Neural cell (in vitro differentiated cells): ENCODE measurements at regions not wholly inside any gene's neighbourhood (a gene's known extent, or its start where the extent isn't known, plus 50 kb on each side); places are given as distances from the start of the nearest gene placed in this dataset.

Experiments
- H2AFZ ChIP-seq: fragments of 200-600, 300-800 bp; sonication (generic), shearing (Covaris generic); 2 replicates; pipeline ENCODE4 v1.6.0; 2014; ENCODE audit warnings: low read depth, mild to moderate bottlenecking, antibody characterized with exemption, low read length, moderate library complexity
- H3F3A ChIP-seq: fragments of 200-600 bp; shearing (Covaris generic); 2 replicates; pipeline ENCODE4 v1.6.1; 2016; ENCODE audit warnings: mild to moderate bottlenecking, moderate library complexity, mixed read lengths, antibody characterized with exemption, low read length; ENCODE audit not compliant: insufficient read depth, poor library complexity, severe bottlenecking
- H3K27ac ChIP-seq: fragments of 200-600, 300-800 bp; sonication (generic), shearing (Covaris generic); 2 replicates; pipeline ENCODE4 v1.5.1; 2014; ENCODE audit warnings: mild to moderate bottlenecking, low read length, moderate library complexity
- H3K27me3 ChIP-seq: fragments of 300-800, 200-600 bp; sonication (generic), shearing (Covaris generic); 2 replicates; pipeline ENCODE4 v1.6.0; 2014; ENCODE audit warnings: mild to moderate bottlenecking, low read depth, low read length, moderate library complexity; ENCODE audit not compliant: insufficient read depth
- H3K36me3 ChIP-seq: fragments of 300-800, 200-600 bp; sonication (generic), shearing (Covaris generic); 2 replicates; pipeline ENCODE4 v1.5.1; 2014; ENCODE audit warnings: mild to moderate bottlenecking, antibody characterized with exemption, low read length, moderate library complexity; ENCODE audit not compliant: insufficient read depth
- H3K4me2 ChIP-seq: fragments of 300-800, 200-600 bp; sonication (generic), shearing (Covaris generic); 2 replicates; pipeline ENCODE4 v1.6.0; 2014; ENCODE audit warnings: mild to moderate bottlenecking, low read length
- H3K4me3 ChIP-seq: fragments of 300-800, 200-600 bp; sonication (generic), shearing (Covaris generic); 2 replicates; pipeline ENCODE4 v1.5.1; 2014; ENCODE audit warnings: mild to moderate bottlenecking, low read length, moderate library complexity
- H3K79me2 ChIP-seq: fragments of 200-600 bp; shearing (Covaris generic); replicated peaks from 2 replicates; pipeline ENCODE4 v1.6.0; 2014; ENCODE audit warnings: mild to moderate bottlenecking, low read length, moderate library complexity; ENCODE audit not compliant: insufficient read depth
- H3K9ac ChIP-seq: fragments of 300-800, 200-600 bp; sonication (generic), shearing (Covaris generic); 2 replicates; pipeline ENCODE4 v1.6.1; 2016; ENCODE audit warnings: mild to moderate bottlenecking, low read length, mixed read lengths
- H3K9me2 ChIP-seq: fragments of 200-600 bp; shearing (Covaris generic); 2 replicates; pipeline ENCODE4 v1.6.1; 2016; ENCODE audit warnings: mild to moderate bottlenecking, low read length, mixed read lengths; ENCODE audit not compliant: insufficient read depth
- H3K9me3 ChIP-seq: fragments of 200-600, 300-800 bp; sonication (generic), shearing (Covaris generic); 2 replicates; pipeline ENCODE4 v1.6.1; 2016; ENCODE audit warnings: mild to moderate bottlenecking, mixed run types, low read length, moderate library complexity, mixed read lengths
- H4K20me1 ChIP-seq: fragments of 200-600 bp; shearing (Covaris generic); 2 replicates; pipeline ENCODE4 v1.6.1; 2016; ENCODE audit warnings: mild to moderate bottlenecking, mixed run types; ENCODE audit not compliant: insufficient read depth
- CTCF ChIP-seq: fragments of 450-650 bp; IDR thresholded peaks from 2 replicates; pipeline ENCODE4 v1.5.1; 2014; ENCODE audit warnings: antibody characterized with exemption, mild to moderate bottlenecking, moderate library complexity; ENCODE audit not compliant: poor library complexity, severe bottlenecking
- EP300 ChIP-seq: fragments of 450-650 bp; conservative IDR thresholded peaks from 2 replicates; pipeline ENCODE4 v1.6.1; 2014; ENCODE audit warnings: antibody characterized with exemption, mild to moderate bottlenecking, moderate library complexity; ENCODE audit not compliant: poor library complexity, severe bottlenecking
- EZH2 ChIP-seq: fragments of 200-600, 300-800 bp; shearing (Covaris generic), sonication (generic); IDR thresholded peaks from 2 replicates; pipeline ENCODE4 v1.6.1; 2014; ENCODE audit warnings: antibody characterized with exemption, low read length, borderline replicate concordance, mild to moderate bottlenecking; ENCODE audit not compliant: insufficient read depth, poor library complexity, severe bottlenecking
- MXI1 ChIP-seq: fragments of 450-650 bp; conservative IDR thresholded peaks from 2 replicates; pipeline ENCODE4 v1.6.1; 2014; ENCODE audit warnings: antibody characterized with exemption, mild to moderate bottlenecking; ENCODE audit not compliant: poor library complexity, severe bottlenecking
- POLR2AphosphoS5 ChIP-seq: IDR thresholded peaks from 2 replicates; pipeline ENCODE4 v1.6.1; 2012
- RAD21 ChIP-seq: fragments of 450-650 bp; conservative IDR thresholded peaks from 2 replicates; pipeline ENCODE4 v1.6.1; 2014; ENCODE audit warnings: antibody characterized with exemption, mild to moderate bottlenecking, moderate library complexity
- SMC3 ChIP-seq: fragments of 450-650 bp; conservative IDR thresholded peaks from 2 replicates; pipeline ENCODE4 v1.6.1; 2014; ENCODE audit warnings: antibody characterized with exemption, mild to moderate bottlenecking, moderate library complexity; ENCODE audit not compliant: poor library complexity
- TAF1 ChIP-seq: IDR thresholded peaks from 2 replicates; pipeline ENCODE4 v1.6.1; 2012; ENCODE audit warnings: low read depth
- TF ChIP-seq, protein P1 (sequence below): IDR thresholded peaks from 2 replicates; pipeline ENCODE4 v1.6.1; 2012; ENCODE audit warnings: borderline replicate concordance

- H2AFZ ChIP-seq = no peak overlapping the region
- no peaks in the 10 kb centered on the region for H4K20me1 ChIP-seq
- H3K9me2 ChIP-seq = no peaks in the 10 kb centered on the region
- no peaks in the 10 kb centered on the region for H3K9me3 ChIP-seq
- no peaks in the 10 kb centered on the region for H3K79me2 ChIP-seq
- H3K27me3 ChIP-seq = no peaks in the 10 kb centered on the region
- H3K4me2 ChIP-seq = no peak overlapping the region
- TF ChIP-seq MXI1 = no peak
- TF ChIP-seq SMC3 = no peak
- TF ChIP-seq TAF1 = no peak
- no peak for TF ChIP-seq EZH2
- TF ChIP-seq CTCF = no peak
- no peak for TF ChIP-seq POLR2AphosphoS5
- TF ChIP-seq RAD21 = no peak
- no peak for TF ChIP-seq EP300
- TF ChIP-seq, protein P1, sequence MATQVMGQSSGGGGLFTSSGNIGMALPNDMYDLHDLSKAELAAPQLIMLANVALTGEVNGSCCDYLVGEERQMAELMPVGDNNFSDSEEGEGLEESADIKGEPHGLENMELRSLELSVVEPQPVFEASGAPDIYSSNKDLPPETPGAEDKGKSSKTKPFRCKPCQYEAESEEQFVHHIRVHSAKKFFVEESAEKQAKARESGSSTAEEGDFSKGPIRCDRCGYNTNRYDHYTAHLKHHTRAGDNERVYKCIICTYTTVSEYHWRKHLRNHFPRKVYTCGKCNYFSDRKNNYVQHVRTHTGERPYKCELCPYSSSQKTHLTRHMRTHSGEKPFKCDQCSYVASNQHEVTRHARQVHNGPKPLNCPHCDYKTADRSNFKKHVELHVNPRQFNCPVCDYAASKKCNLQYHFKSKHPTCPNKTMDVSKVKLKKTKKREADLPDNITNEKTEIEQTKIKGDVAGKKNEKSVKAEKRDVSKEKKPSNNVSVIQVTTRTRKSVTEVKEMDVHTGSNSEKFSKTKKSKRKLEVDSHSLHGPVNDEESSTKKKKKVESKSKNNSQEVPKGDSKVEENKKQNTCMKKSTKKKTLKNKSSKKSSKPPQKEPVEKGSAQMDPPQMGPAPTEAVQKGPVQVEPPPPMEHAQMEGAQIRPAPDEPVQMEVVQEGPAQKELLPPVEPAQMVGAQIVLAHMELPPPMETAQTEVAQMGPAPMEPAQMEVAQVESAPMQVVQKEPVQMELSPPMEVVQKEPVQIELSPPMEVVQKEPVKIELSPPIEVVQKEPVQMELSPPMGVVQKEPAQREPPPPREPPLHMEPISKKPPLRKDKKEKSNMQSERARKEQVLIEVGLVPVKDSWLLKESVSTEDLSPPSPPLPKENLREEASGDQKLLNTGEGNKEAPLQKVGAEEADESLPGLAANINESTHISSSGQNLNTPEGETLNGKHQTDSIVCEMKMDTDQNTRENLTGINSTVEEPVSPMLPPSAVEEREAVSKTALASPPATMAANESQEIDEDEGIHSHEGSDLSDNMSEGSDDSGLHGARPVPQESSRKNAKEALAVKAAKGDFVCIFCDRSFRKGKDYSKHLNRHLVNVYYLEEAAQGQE = no peak
- no peaks in the 10 kb centered on the region for H3K36me3 ChIP-seq
- H3K9ac ChIP-seq = no peak overlapping the region
- no peaks in the 10 kb centered on the region for H3F3A ChIP-seq
- no peak overlapping the region for H3K4me3 ChIP-seq
- H3K27ac ChIP-seq = no peak overlapping the region
Observed at GRCh38 chr4:19400820-19401219, 850.9 kb upstream of the SLIT2 start.

DNA sequence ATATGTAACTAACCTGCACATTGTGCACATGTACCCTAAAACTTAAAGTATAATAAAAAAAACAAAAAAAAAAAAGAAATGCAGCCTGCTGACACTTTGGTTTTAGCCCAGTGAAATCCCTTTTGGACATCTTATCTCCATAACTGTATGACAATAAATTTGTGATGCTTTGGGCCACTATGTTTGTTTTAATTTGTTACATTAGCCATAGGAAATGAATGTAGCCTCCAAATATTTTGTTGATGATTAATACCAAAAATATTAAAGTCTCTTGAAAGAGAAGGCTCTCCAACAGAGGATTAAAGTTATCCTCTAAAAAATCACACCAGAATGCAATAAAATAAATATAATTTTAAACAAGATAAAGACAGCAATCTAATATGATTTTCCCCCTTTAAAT lies 852.7 kb upstream of the SLIT2 start:
- Histone ChIP-seq H3K9ac (no peak overlapping the region), H3F3A (no peaks in the 10 kb centered on the region), H3K9me2 (no peaks in the 10 kb centered on the region), H4K20me1 (no peaks in the 10 kb centered on the region), H2AFZ (no peak overlapping the region), H3K36me3 (no peaks in the 10 kb centered on the region), H3K4me2 (no peak overlapping the region), H3K27ac (no peak overlapping the region), H3K9me3 (no peaks in the 10 kb centered on the region), H3K27me3 (no peaks in the 10 kb centered on the region), H3K4me3 (no peak overlapping the region), H3K79me2 (no peaks in the 10 kb centered on the region)
- no peak for TF ChIP-seq CTCF
- TF ChIP-seq SMC3 = no peak
- TF ChIP-seq POLR2AphosphoS5 = no peak
- TF ChIP-seq, protein P1 = no peak
- TF ChIP-seq TAF1 = no peak
- no peak for TF ChIP-seq EP300
- TF ChIP-seq EZH2 = no peak
- no peak for TF ChIP-seq MXI1
- no peak for TF ChIP-seq RAD21
